Left hindlimb (tissue), 1 donor: ENCODE measurements at regions not wholly inside any gene's neighbourhood (a gene's known extent, or its start where the extent isn't known, plus 50 kb on each side); places are given as distances from the start of the nearest gene placed in this dataset.
"Not testable (repeated sequence)": the region's sequence is repeated elsewhere in the genome, so short reads cannot be mapped to it uniquely, and the experiment has no call there.

Experiments
- DNase-seq: peaks from one replicate; pipeline ENCODE4 v3.0.0-alpha.2; 2018

GRCh38 chr21:5013455-5014304, 5507.7 kb upstream of the TPTE start:
- DNase-seq, result not testable (repeated sequence)

GRCh38 chr21:5015187-5015586, 5506.2 kb upstream of the TPTE start:
- not testable (repeated sequence) for DNase-seq

- not testable (repeated sequence) for DNase-seq
Observed at GRCh38 chr21:5019120-5019519, 5502.3 kb upstream of the TPTE start.

GRCh38 chr21:5021815-5022214, 5499.6 kb upstream of the TPTE start:
- not testable (repeated sequence) for DNase-seq

- DNase-seq, result not testable (repeated sequence)
Observed at GRCh38 chr21:5022254-5022653, 5499.1 kb upstream of the TPTE start.

- not testable (repeated sequence) for DNase-seq
Observed at GRCh38 chr21:5022748-5023147, 5498.6 kb upstream of the TPTE start.

- DNase-seq, result not testable (repeated sequence)
Observed at GRCh38 chr21:5035147-5035546, 5486.2 kb upstream of the TPTE start.

GRCh38 chr21:5035587-5035986, 5485.8 kb upstream of the TPTE start:
- DNase-seq, result not testable (repeated sequence)

- not testable (repeated sequence) for DNase-seq
Observed at GRCh38 chr21:5037606-5038331, 5483.6 kb upstream of the TPTE start.

GRCh38 chr21:5039926-5040325, 5481.5 kb upstream of the TPTE start:
- DNase-seq, result not testable (repeated sequence)

GRCh38 chr21:5042583-5042982, 5478.8 kb upstream of the TPTE start:
- DNase-seq, result not testable (repeated sequence)

- not testable (repeated sequence) for DNase-seq
Observed at GRCh38 chr21:5044812-5045211, 5476.6 kb upstream of the TPTE start.

GRCh38 chr21:5051303-5052018, 5469.9 kb upstream of the TPTE start:
- not testable (repeated sequence) for DNase-seq

GRCh38 chr21:5055027-5055754, 5466.2 kb upstream of the TPTE start:
- not testable (repeated sequence) for DNase-seq

- not testable (repeated sequence) for DNase-seq
Observed at GRCh38 chr21:5055996-5056962, 5465.1 kb upstream of the TPTE start.

- not testable (repeated sequence) for DNase-seq
Observed at GRCh38 chr21:5057077-5057476, 5464.3 kb upstream of the TPTE start.

- DNase-seq, result not testable (repeated sequence)
Observed at GRCh38 chr21:5060364-5061083, 5460.9 kb upstream of the TPTE start.

GRCh38 chr21:5064581-5065142, 5456.7 kb upstream of the TPTE start:
- not testable (repeated sequence) for DNase-seq

GRCh38 chr21:5065240-5066211, 5455.9 kb upstream of the TPTE start:
- peak; percentile 29 for DNase-seq
